Right lobe of liver (tissue), 6 donors: ENCODE measurements at regions not wholly inside any gene's neighbourhood (a gene's known extent, or its start where the extent isn't known, plus 50 kb on each side); places are given as distances from the start of the nearest gene placed in this dataset.

ENCODE experiments used
- ATAC-seq, 4 donors: fragments of 200-7000 bp; cut with Tn5 transposase; one replicate each; pipeline ENCODE4 v1.9.1; 2020; ENCODE audit warnings: mild to moderate bottlenecking in 4 of 4, moderate library complexity in 4 of 4
- DNase-seq, 3 donors: peaks; one replicate each; pipeline ENCODE4 v3.0.0-alpha.2; 2020
- H3K27ac ChIP-seq, 3 donors: fragments of 200-600 bp; one replicate each; pipeline ENCODE4 v1.8.0; 2022
- H3K27me3 ChIP-seq, 2 donors: fragments of 200-600 bp; one replicate each; pipeline ENCODE4 v1.8.0; 2022
- H3K36me3 ChIP-seq, 4 donors: fragments of 200-600 bp; sonication (generic) in 1 of 4; one replicate each; pipeline versions ENCODE4 v1.5.1 to v1.8.0; 2017 to 2022; ENCODE audit warnings: control low read depth in 1 of 4
- H3K4me1 ChIP-seq, 4 donors: fragments of 200-600 bp; sonication (generic) in 1 of 4; one replicate each; pipeline versions ENCODE4 v1.5.1 to v1.8.0; 2017 to 2022; ENCODE audit warnings: control low read depth in 1 of 4
- H3K4me3 ChIP-seq, 3 donors: fragments of 200-600 bp; one replicate each; pipeline ENCODE4 v1.8.0; 2022
- H3K9me3 ChIP-seq, 4 donors: fragments of 200-600 bp; sonication (generic) in 1 of 4; one replicate each; pipeline versions ENCODE4 v1.5.1 to v1.8.0; 2017 to 2022; ENCODE audit warnings: control low read depth in 1 of 4
- POLR2A ChIP-seq: fragments of 450-650 bp; IDR thresholded peaks from one replicate; pipeline ENCODE4 v1.6.1; 2017; ENCODE audit warnings: antibody characterized with exemption, mild to moderate bottlenecking
- WGBS: methylation state at CpG from one replicate; pipeline ENCODE4 v1.1.6; 2018; ENCODE audit warnings: low coverage, low lambda C conversion rate; ENCODE audit not compliant: insufficient coverage; ENCODE audit errors: missing lambda C conversion rate; 5-methylcytosine and 5-hydroxymethylcytosine counted together
- intact Hi-C, 2 donors: fragments of 100-400 bp; cut with DNase I; formaldehyde crosslinking; loops; one replicate each; pipeline versions ENCODE4 v1.11.2 to v1.14.1; 2022
- TF ChIP-seq, protein P1 (sequence below), 4 donors: fragments of 200-600 bp in 3 of 4; fragments of 450-650 bp in 1 of 4; IDR thresholded peaks; one replicate each; pipeline versions ENCODE4 v1.5.1 to v1.8.0; 2016 to 2022; ENCODE audit warnings: antibody characterized with exemption in 4 of 4, mild to moderate bottlenecking in 2 of 4
- donor health status: DM: no; HTN: yes; CAD: no.
- donor health status: DM: no; HTN: no; CAD: no.
- donor health status: DM: no; HTN: no; CAD: no.
- donor health status: DM: no; HTN: yes; CAD: no.
- donor health status: DM: no; HTN: yes; CAD: no.

DNA sequence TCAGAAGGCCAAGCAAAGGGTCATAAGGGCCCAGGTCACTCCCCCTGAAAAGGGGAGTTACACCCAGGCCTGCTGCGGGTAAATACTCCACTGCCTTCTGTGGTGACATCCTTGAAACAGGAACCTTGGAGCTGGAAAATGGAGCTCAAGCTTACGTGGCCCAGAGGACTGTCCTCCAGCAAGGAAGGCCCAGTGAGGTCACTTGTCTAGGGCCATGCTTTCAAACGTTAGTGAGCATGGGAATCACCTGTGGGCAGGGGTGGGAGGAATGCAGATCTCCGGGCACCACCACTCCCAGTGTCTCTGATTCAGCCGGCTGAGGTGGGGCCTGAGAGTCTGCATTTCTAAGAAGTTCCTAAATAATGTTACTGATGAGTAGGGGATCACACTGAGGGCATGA, 140.5 kb upstream of the CCND2 start:
- H3K27ac ChIP-seq: no peak overlapping the region
- no peak for ATAC-seq
- TF ChIP-seq POLR2A: no peak
- TF ChIP-seq, protein P1, sequence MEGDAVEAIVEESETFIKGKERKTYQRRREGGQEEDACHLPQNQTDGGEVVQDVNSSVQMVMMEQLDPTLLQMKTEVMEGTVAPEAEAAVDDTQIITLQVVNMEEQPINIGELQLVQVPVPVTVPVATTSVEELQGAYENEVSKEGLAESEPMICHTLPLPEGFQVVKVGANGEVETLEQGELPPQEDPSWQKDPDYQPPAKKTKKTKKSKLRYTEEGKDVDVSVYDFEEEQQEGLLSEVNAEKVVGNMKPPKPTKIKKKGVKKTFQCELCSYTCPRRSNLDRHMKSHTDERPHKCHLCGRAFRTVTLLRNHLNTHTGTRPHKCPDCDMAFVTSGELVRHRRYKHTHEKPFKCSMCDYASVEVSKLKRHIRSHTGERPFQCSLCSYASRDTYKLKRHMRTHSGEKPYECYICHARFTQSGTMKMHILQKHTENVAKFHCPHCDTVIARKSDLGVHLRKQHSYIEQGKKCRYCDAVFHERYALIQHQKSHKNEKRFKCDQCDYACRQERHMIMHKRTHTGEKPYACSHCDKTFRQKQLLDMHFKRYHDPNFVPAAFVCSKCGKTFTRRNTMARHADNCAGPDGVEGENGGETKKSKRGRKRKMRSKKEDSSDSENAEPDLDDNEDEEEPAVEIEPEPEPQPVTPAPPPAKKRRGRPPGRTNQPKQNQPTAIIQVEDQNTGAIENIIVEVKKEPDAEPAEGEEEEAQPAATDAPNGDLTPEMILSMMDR (IDR thresholded peaks at IDR 0.05): no peak
- H3K4me1 ChIP-seq: no peaks in the 10 kb centered on the region
- peak in 1 of 3 donors; percentile 15 for DNase-seq
- intact Hi-C loops: no loop called here
- no peaks in the 10 kb centered on the region for H3K27me3 ChIP-seq
- H3K36me3 ChIP-seq: no peaks in the 10 kb centered on the region
- 80% methylated on average over 1 of the region's 5 CpGs for WGBS
- no peaks in the 10 kb centered on the region for H3K9me3 ChIP-seq
- H3K4me3 ChIP-seq: no peak overlapping the region

- no peak for TF ChIP-seq POLR2A
- TF ChIP-seq, protein P1 (IDR thresholded peaks at IDR 0.05): no peak
- no peaks in the 10 kb centered on the region for H3K4me1 ChIP-seq
- ATAC-seq (no peak), DNase-seq (peak in 1 of 3 donors; percentile 21)
- H3K36me3 ChIP-seq: no peaks in the 10 kb centered on the region
- H3K27me3 ChIP-seq: no peaks in the 10 kb centered on the region
- 37% methylated on average over 4 of the region's 6 CpGs for WGBS
- intact Hi-C loops: no loop called here
- no peaks in the 10 kb centered on the region for H3K9me3 ChIP-seq
- H3K4me3 ChIP-seq: no peak overlapping the region
- H3K27ac ChIP-seq: no peak overlapping the region
Observed at GRCh38 chr12:4121506-4122020, 152.0 kb upstream of the CCND2 start.

DNA sequence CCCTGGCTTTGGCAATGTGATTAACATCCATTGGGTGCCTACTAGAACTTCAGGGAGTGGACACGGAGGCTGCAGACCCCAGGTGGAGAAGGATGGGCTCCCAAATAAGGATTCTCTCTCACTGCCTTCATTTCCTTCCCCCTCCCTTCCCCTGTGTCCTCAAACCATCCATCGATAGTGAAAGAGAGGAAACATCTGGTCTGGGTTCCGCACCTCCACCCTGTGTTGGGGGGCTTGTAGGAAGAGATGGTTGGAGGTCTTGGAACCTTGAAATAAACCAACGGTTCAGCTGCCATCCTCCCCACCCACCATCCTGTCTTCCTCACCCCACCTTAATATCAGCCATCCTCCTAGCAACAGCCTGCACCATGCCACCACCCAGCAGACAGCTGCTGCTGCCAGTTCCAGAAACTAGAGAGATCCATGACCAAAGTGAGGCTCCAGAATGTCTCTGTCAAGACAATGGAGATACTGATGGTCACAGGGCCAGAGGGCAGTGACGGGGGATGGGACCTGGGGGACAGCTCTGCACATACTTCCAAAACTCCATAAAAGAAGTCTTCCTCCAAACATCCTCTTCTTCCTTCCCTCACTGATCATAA, 153.1 kb upstream of the CCND2 start:
- Histone ChIP-seq H3K27ac (no peak overlapping the region), H3K9me3 (no peaks in the 10 kb centered on the region), H3K4me3 (no peak overlapping the region), H3K36me3 (no peaks in the 10 kb centered on the region), H3K27me3 (no peaks in the 10 kb centered on the region), H3K4me1 (no peaks in the 10 kb centered on the region)
- no peak for TF ChIP-seq POLR2A
- TF ChIP-seq, protein P1 (IDR thresholded peaks at IDR 0.05): no peak
- DNase-seq: peak in 1 of 3 donors; percentile 10
- WGBS: 42% methylated on average over 5 of the region's 5 CpGs
- intact Hi-C loops: no loop called here
- no peak for ATAC-seq

GRCh38 chr12:4119157-4119761, 154.3 kb upstream of the CCND2 start:
- Histone ChIP-seq H3K27ac (no peak overlapping the region), H3K27me3 (no peaks in the 10 kb centered on the region), H3K4me1 (no peaks in the 10 kb centered on the region), H3K36me3 (no peaks in the 10 kb centered on the region), H3K9me3 (no peaks in the 10 kb centered on the region), H3K4me3 (no peak overlapping the region)
- TF ChIP-seq POLR2A: no peak
- TF ChIP-seq, protein P1 (IDR thresholded peaks at IDR 0.05): no peak
- ATAC-seq (no peak), DNase-seq (no peak)
- WGBS: 61% methylated on average over 7 of the region's 7 CpGs
- intact Hi-C loops: loop anchor here in 1 of 2 donors (10.0 kb wide), 1 partner anchor 156 kb away; the partner anchor contains the start of gene CCND2
